NB4 (cell line): ENCODE measurements at regions not wholly inside any gene's neighbourhood (a gene's known extent, or its start where the extent isn't known, plus 50 kb on each side); places are given as distances from the start of the nearest gene placed in this dataset.

Experiments
- CTCF ChIP-seq: IDR thresholded peaks from one replicate; pipeline ENCODE4 v1.5.1; 2012; ENCODE audit warnings: low read depth, low read length
- MAX ChIP-seq: IDR thresholded peaks from 2 replicates; pipeline ENCODE4 v1.6.1; 2011; ENCODE audit warnings: low read depth, low read length

- TF ChIP-seq MAX (no peak), CTCF (no peak)
These were observed 232.3 kb downstream of the MREG start for GRCh38 chr2:215780907-215781685.
